Mesendoderm (in vitro differentiated cells): ENCODE measurements at regions not wholly inside any gene's neighbourhood (a gene's known extent, or its start where the extent isn't known, plus 50 kb on each side); places are given as distances from the start of the nearest gene placed in this dataset.

Experiments
- DNase-seq: peaks from one replicate; pipeline ENCODE4 v3.0.0; 2013
- H2AK5ac ChIP-seq: 2 replicates; pipeline ENCODE4 v1.6.1; 2013; ENCODE audit warnings: low read length, inconsistent platforms
- H2BK120ac ChIP-seq: 2 replicates; pipeline ENCODE4 v1.6.1; 2013; ENCODE audit warnings: low read depth, mild to moderate bottlenecking, low read length, moderate library complexity, mixed read lengths
- H2BK15ac ChIP-seq: replicated peaks from 2 replicates; pipeline ENCODE4 v1.6.1; 2013; ENCODE audit warnings: low read depth, mild to moderate bottlenecking, moderate library complexity
- H2BK5ac ChIP-seq: 2 replicates; pipeline ENCODE4 v1.6.1; 2013; ENCODE audit warnings: low read length, inconsistent platforms
- H3K18ac ChIP-seq: 2 replicates; pipeline ENCODE4 v1.6.1; 2013; ENCODE audit warnings: mild to moderate bottlenecking, low read length, mixed read lengths
- H3K23ac ChIP-seq: one replicate; pipeline ENCODE4 v1.6.1; 2013; ENCODE audit warnings: low read length
- H3K27ac ChIP-seq: 2 replicates; pipeline ENCODE4 v1.5.1; 2013; ENCODE audit warnings: low read depth, mild to moderate bottlenecking, inconsistent platforms, low read length, moderate library complexity
- H3K27me3 ChIP-seq: 2 replicates; pipeline ENCODE4 v1.6.1; 2013; ENCODE audit warnings: low read length, control low read depth, mild to moderate bottlenecking, inconsistent platforms; ENCODE audit not compliant: insufficient read depth, poor library complexity
- H3K36me3 ChIP-seq: 2 replicates; pipeline ENCODE4 v1.6.1; 2013; ENCODE audit warnings: low read length, inconsistent platforms; ENCODE audit not compliant: control insufficient read depth, insufficient read depth
- H3K4ac ChIP-seq: one replicate; pipeline ENCODE4 v1.6.1; 2013; ENCODE audit warnings: low read depth, mild to moderate bottlenecking, low read length, moderate library complexity
- H3K4me1 ChIP-seq: 2 replicates; pipeline ENCODE4 v1.6.1; 2013; ENCODE audit warnings: low read depth, low read length, inconsistent platforms; ENCODE audit not compliant: control insufficient read depth
- H3K4me2 ChIP-seq: 2 replicates; pipeline ENCODE4 v1.6.1; 2013; ENCODE audit warnings: low read length
- H3K4me3 ChIP-seq: 2 replicates; pipeline ENCODE4 v1.5.1; 2013; ENCODE audit warnings: mild to moderate bottlenecking, low read length
- H3K56ac ChIP-seq: one replicate; pipeline ENCODE4 v1.6.1; 2013; ENCODE audit warnings: low read length
- H3K79me1 ChIP-seq: 2 replicates; pipeline ENCODE4 v1.6.1; 2013; ENCODE audit warnings: low read length, inconsistent platforms
- H3K79me2 ChIP-seq: 2 replicates; pipeline ENCODE4 v1.6.1; 2013; ENCODE audit warnings: mild to moderate bottlenecking, low read length; ENCODE audit not compliant: control insufficient read depth, insufficient read depth
- H3K9ac ChIP-seq: 2 replicates; pipeline ENCODE4 v1.6.1; 2013; ENCODE audit warnings: low read length, inconsistent platforms
- H4K5ac ChIP-seq: one replicate; pipeline ENCODE4 v1.6.1; 2013; ENCODE audit warnings: low read length
- H4K8ac ChIP-seq: one replicate; pipeline ENCODE4 v1.6.1; 2013; ENCODE audit warnings: low read depth, mild to moderate bottlenecking, control low read depth, low read length, moderate library complexity
- WGBS: extraction: QIAGEN DNeasy Blood & Tissue Kit; methylation state at CpG from one replicate; pipeline ENCODE4 v1.1.7; 2013; ENCODE audit warnings: low lambda C conversion rate, missing lambda C conversion rate; ENCODE audit not compliant: insufficient coverage; ENCODE audit errors: extremely low coverage; 5-methylcytosine and 5-hydroxymethylcytosine counted together

DNA sequence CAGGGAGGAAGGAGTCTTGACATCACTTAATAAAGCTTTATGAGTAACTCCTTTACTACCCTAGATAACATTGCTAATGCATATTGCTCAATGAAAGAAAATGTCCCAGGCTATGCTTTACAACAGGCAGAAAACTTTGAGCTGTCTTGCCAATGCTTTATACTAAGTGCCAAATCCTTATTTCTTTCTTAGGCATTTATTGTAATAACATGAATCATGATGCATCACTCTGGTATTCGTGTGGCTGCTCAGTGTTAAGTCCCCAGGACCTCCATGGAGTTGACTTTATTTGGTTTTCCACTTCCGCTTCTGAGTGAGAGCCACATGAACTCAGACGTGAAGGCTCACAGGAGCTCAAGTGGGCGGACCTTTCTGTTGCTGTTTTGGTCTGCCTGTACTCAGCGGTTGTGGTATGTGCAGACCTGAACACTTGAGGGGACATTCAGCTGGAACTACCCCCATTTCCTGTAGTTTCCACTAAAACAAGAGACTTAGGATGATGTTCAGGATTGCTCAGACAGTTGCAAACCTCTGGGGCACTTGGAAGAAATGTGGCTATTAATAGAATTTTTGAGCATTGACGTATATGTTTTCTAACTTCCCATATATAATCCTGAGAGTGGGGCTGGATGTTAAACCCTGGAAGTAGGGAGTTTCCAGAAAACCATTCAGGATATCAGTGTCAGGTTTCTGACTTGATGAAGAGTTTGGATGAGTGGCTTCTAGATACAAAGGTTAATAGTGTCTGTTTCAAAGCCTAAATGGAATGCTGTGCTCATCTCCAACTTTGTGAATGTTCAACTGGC, 258.6 kb downstream of the MSRB3 start:
- Histone ChIP-seq H2BK5ac (no peak overlapping the region), H3K18ac (no peak overlapping the region), H3K27me3 (no peaks in the 10 kb centered on the region), H2BK15ac (no peak overlapping the region), H3K36me3 (no peaks in the 10 kb centered on the region), H3K23ac (no peak overlapping the region), H3K9ac (no peak overlapping the region), H3K4me1 (no peaks in the 10 kb centered on the region), H4K5ac (no peak overlapping the region), H3K27ac (no peak overlapping the region), H3K79me2 (no peaks in the 10 kb centered on the region), H3K79me1 (no peaks in the 10 kb centered on the region), H2BK120ac (no peak overlapping the region), H3K4me3 (no peak overlapping the region), H2AK5ac (no peak overlapping the region), H3K4me2 (no peak overlapping the region), H3K4ac (no peak overlapping the region), H3K56ac (no peak overlapping the region), H4K8ac (no peak overlapping the region)
- DNase-seq, result peak; percentile 25
- WGBS, result no CpG with 5 or more reads among the region's 6 CpGs

DNA sequence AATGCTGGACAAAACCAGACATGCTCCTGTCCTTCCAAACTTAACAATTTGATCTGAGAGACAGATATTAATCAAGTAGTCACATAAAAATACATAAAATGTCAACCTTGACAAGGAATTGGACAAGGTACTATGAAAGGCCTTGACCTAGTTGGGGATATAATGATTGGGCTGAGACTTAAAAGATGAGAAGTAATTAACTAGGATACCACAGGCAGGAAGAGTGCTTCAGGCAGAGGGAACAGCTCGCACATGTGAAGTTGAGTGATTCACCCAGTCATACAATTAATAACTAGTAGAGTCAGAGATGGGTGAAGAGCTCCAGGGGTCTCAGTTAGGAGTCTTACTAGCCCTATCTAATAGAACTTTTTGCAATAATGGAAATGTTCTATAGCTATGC, 259.5 kb downstream of the MSRB3 start:
- H2BK120ac ChIP-seq, result no peak overlapping the region
- H3K4me2 ChIP-seq, result no peak overlapping the region
- H3K18ac ChIP-seq, result no peak overlapping the region
- H2BK5ac ChIP-seq, result no peak overlapping the region
- DNase-seq, result no peak
- H3K27me3 ChIP-seq, result no peaks in the 10 kb centered on the region
- no peaks in the 10 kb centered on the region for H3K79me1 ChIP-seq
- H3K23ac ChIP-seq, result no peak overlapping the region
- H4K5ac ChIP-seq, result no peak overlapping the region
- H3K4me1 ChIP-seq, result no peaks in the 10 kb centered on the region
- H2AK5ac ChIP-seq, result no peak overlapping the region
- H2BK15ac ChIP-seq, result no peak overlapping the region
- no peak overlapping the region for H3K56ac ChIP-seq
- no peak overlapping the region for H3K4ac ChIP-seq
- no CpG with 5 or more reads among the region's 1 CpG for WGBS
- no peak overlapping the region for H3K27ac ChIP-seq
- no peaks in the 10 kb centered on the region for H3K36me3 ChIP-seq
- H3K79me2 ChIP-seq, result no peaks in the 10 kb centered on the region
- H4K8ac ChIP-seq, result no peak overlapping the region
- H3K9ac ChIP-seq, result no peak overlapping the region
- no peak overlapping the region for H3K4me3 ChIP-seq

DNA sequence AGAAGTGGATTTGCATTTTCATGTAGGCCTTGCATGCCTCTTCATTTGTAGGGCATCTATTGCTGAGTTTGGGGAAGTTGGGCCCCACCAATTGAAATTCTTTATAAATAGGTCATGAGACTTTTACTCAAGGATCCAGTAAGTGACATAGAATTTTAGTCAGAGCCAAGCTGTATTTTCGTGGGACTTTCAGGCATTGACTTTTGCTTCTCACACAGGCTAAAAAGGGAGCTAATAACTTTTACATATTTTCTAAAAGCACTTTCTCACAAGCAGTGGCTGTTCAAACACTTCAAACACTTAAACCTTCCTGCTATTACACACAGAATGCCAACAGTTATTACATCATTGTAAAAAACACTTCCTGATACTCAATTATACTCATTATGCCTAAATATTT, 260.5 kb downstream of the MSRB3 start:
- Histone ChIP-seq H3K4me1 (no peaks in the 10 kb centered on the region), H3K79me2 (no peaks in the 10 kb centered on the region), H2AK5ac (no peak overlapping the region), H3K23ac (no peak overlapping the region), H2BK15ac (no peak overlapping the region), H3K36me3 (no peaks in the 10 kb centered on the region), H3K27me3 (no peaks in the 10 kb centered on the region), H3K79me1 (no peaks in the 10 kb centered on the region), H4K8ac (no peak overlapping the region), H3K56ac (no peak overlapping the region), H3K4me2 (no peak overlapping the region), H4K5ac (no peak overlapping the region), H2BK5ac (no peak overlapping the region), H3K18ac (no peak overlapping the region), H3K4ac (no peak overlapping the region), H3K4me3 (no peak overlapping the region), H2BK120ac (no peak overlapping the region), H3K27ac (no peak overlapping the region), H3K9ac (no peak overlapping the region)
- DNase-seq, result no peak
- whole genome bisulfite sequencing, result no CpG with 5 or more reads among the region's 1 CpG

DNA sequence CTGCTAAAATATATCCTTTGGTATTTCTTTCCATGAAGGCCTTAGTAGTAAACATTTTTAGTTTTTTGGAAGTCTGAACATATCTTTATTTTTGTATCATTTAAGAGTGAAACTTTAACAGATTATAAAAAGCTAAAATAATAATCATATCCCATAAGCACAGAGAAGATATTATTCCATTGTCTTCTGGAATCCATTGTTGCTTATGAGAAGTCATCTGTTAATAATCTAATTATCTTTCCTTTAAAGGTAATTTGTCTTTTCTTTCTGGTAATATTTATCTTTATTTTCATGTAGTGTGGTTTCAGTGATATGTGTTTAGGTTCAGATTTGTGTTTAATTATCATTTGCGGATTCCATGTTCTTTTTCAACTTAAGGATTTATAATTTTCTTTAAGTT, 261.7 kb downstream of the MSRB3 start:
- WGBS, result no CpG with 5 or more reads among the region's 1 CpG
- Histone ChIP-seq H2BK120ac (no peak overlapping the region), H4K5ac (no peak overlapping the region), H3K36me3 (no peaks in the 10 kb centered on the region), H3K4ac (no peak overlapping the region), H3K4me1 (no peaks in the 10 kb centered on the region), H3K4me3 (no peak overlapping the region), H3K18ac (no peak overlapping the region), H2AK5ac (no peak overlapping the region), H4K8ac (no peak overlapping the region), H3K56ac (no peak overlapping the region), H3K27ac (no peak overlapping the region), H3K9ac (no peak overlapping the region), H3K79me2 (no peaks in the 10 kb centered on the region), H3K4me2 (no peak overlapping the region), H3K23ac (no peak overlapping the region), H3K27me3 (no peaks in the 10 kb centered on the region), H3K79me1 (no peaks in the 10 kb centered on the region), H2BK5ac (no peak overlapping the region), H2BK15ac (no peak overlapping the region)
- DNase-seq, result peak; percentile 14

- no peak overlapping the region for H3K18ac ChIP-seq
- H2BK5ac ChIP-seq, result no peak overlapping the region
- no peaks in the 10 kb centered on the region for H3K4me1 ChIP-seq
- no peak overlapping the region for H3K4me3 ChIP-seq
- H3K4ac ChIP-seq, result no peak overlapping the region
- DNase-seq, result no peak
- H3K4me2 ChIP-seq, result no peak overlapping the region
- H2AK5ac ChIP-seq, result no peak overlapping the region
- H3K36me3 ChIP-seq, result no peaks in the 10 kb centered on the region
- H3K79me1 ChIP-seq, result no peaks in the 10 kb centered on the region
- no peak overlapping the region for H2BK15ac ChIP-seq
- no peaks in the 10 kb centered on the region for H3K27me3 ChIP-seq
- WGBS, result no CpG with 5 or more reads among the region's 4 CpGs
- H4K5ac ChIP-seq, result no peak overlapping the region
- H3K27ac ChIP-seq, result no peak overlapping the region
- H3K9ac ChIP-seq, result no peak overlapping the region
- H3K79me2 ChIP-seq, result no peaks in the 10 kb centered on the region
- H3K56ac ChIP-seq, result no peak overlapping the region
- H4K8ac ChIP-seq, result no peak overlapping the region
- H3K23ac ChIP-seq, result no peak overlapping the region
- H2BK120ac ChIP-seq, result no peak overlapping the region
These were observed 268.0 kb downstream of the MSRB3 start for GRCh38 chr12:65546528-65546927.
